Sigmoid colon (tissue), 6 donors: ENCODE measurements at regions not wholly inside any gene's neighbourhood (a gene's known extent, or its start where the extent isn't known, plus 50 kb on each side); places are given as distances from the start of the nearest gene placed in this dataset.

ENCODE experiments used
- DNase-seq: peaks from one replicate; pipeline ENCODE4 v3.0.0-alpha.2; 2019
- H3K27ac ChIP-seq, 4 donors: fragments of 200-600 bp; sonication (generic); one replicate each; pipeline ENCODE4 v1.5.1; 2016 to 2019; ENCODE audit warnings: mild to moderate bottlenecking in 1 of 4
- H3K27me3 ChIP-seq, 3 donors: fragments of 200-600 bp; sonication (generic); one replicate each; pipeline ENCODE4 v1.5.1; 2019; ENCODE audit warnings: mild to moderate bottlenecking in 1 of 3
- H3K36me3 ChIP-seq, 4 donors: fragments of 200-600 bp; sonication (generic); one replicate each; pipeline ENCODE4 v1.5.1; 2016 to 2019
- H3K4me1 ChIP-seq, 4 donors: fragments of 200-600 bp; sonication (generic); one replicate each; pipeline ENCODE4 v1.5.1; 2017 to 2019
- H3K4me3 ChIP-seq, 4 donors: fragments of 200-600 bp; sonication (generic); one replicate each; pipeline ENCODE4 v1.5.1; 2017 to 2019; ENCODE audit warnings: mild to moderate bottlenecking in 2 of 4, moderate library complexity in 1 of 4
- H3K9me3 ChIP-seq, 4 donors: fragments of 200-600 bp in 3 of 4; sonication (generic) in 3 of 4; one replicate each; pipeline versions ENCODE4 v1.5.1 to v1.6.1; 2013 to 2019
- CTCF ChIP-seq, 4 experiments: fragments of 450-650 bp in 3 of 4; fragments of 200-600 bp in 1 of 4; IDR thresholded peaks; one replicate each; pipeline ENCODE4 v1.5.1; 2016 to 2019; ENCODE audit warnings: antibody characterized with exemption in 4 of 4, mild to moderate bottlenecking in 3 of 4, moderate library complexity in 2 of 4
- EP300 ChIP-seq, 4 donors: sonication (generic); formaldehyde crosslinking; IDR thresholded peaks; one replicate each; pipeline ENCODE4 v1.6.1; 2017; ENCODE audit warnings: antibody characterized with exemption in 4 of 4
- POLR2A ChIP-seq, 2 donors: fragments of 450-650 bp; IDR thresholded peaks; one replicate each; pipeline ENCODE4 v1.6.1; 2016; ENCODE audit warnings: antibody characterized with exemption in 2 of 2, mild to moderate bottlenecking in 2 of 2, moderate library complexity in 2 of 2
- POLR2AphosphoS5 ChIP-seq, 4 donors: sonication (generic); formaldehyde crosslinking; IDR thresholded peaks; one replicate each; pipeline ENCODE4 v1.6.1; 2017; ENCODE audit warnings: antibody characterized with exemption in 4 of 4
- WGBS, 2 donors: extraction: QIAGEN DNeasy Blood & Tissue Kit; methylation state at CpG; one replicate each; pipeline ENCODE4 v1.1.7; 2013; 5-methylcytosine and 5-hydroxymethylcytosine counted together
- intact Hi-C: fragments of 100-400 bp; cut with DNase I; formaldehyde crosslinking; loops from one replicate; pipeline ENCODE4 v1.15.1; 2023
- donor health status: healthy with polysubstance abuse.
- donor health status: healthy.

GRCh38 chr12:67772267-67773169 is 124.0 kb downstream of the DYRK2 start:
- Histone ChIP-seq H3K27me3 (no peaks in the 10 kb centered on the region), H3K9me3 (no peaks in the 10 kb centered on the region), H3K27ac (peak overlapping the region; percentile 67 to 77 (median 75)), H3K4me3 (peak overlapping the region in 1 of 4 donors; percentile 14), H3K4me1 (peaks cover 0 to 22% (median 17%) of the 10 kb centered on the region in 4 donors), H3K36me3 (no peaks in the 10 kb centered on the region)
- 53 to 56% methylated on average over 11 of the region's 11 CpGs for WGBS, 2 donors
- DNase-seq: peak; percentile 66
- intact Hi-C loops: no loop called here
- TF ChIP-seq POLR2A (IDR thresholded peaks at IDR 0.05) (no peak), POLR2AphosphoS5 (IDR thresholded peaks at IDR 0.05) (peak in 1 of 4 donors; percentile 15)

GRCh38 chr12:67773896-67774295 is 125.4 kb downstream of the DYRK2 start:
- intact Hi-C loops: no loop called here
- no peak for TF ChIP-seq EP300 (IDR thresholded peaks at IDR 0.05)
- no peak for TF ChIP-seq POLR2AphosphoS5 (IDR thresholded peaks at IDR 0.05)
- no peak for TF ChIP-seq POLR2A (IDR thresholded peaks at IDR 0.05)
- TF ChIP-seq CTCF (IDR thresholded peaks at IDR 0.05): no peak
- peak overlapping the region; percentile 67 to 77 (median 75) for H3K27ac ChIP-seq
- peaks cover 0 to 22% (median 17%) of the 10 kb centered on the region in 4 donors for H3K4me1 ChIP-seq
- H3K36me3 ChIP-seq: no peaks in the 10 kb centered on the region
- H3K9me3 ChIP-seq: no peaks in the 10 kb centered on the region
- H3K4me3 ChIP-seq: no peak overlapping the region
- 77 to 83% methylated on average over 2 of the region's 2 CpGs for whole genome bisulfite sequencing, 2 donors
- no peaks in the 10 kb centered on the region for H3K27me3 ChIP-seq
- DNase-seq: no peak

GRCh38 chr12:67774983-67775587 is 126.5 kb downstream of the DYRK2 start:
- Histone ChIP-seq H3K27me3 (no peaks in the 10 kb centered on the region), H3K9me3 (no peaks in the 10 kb centered on the region), H3K4me3 (no peak overlapping the region), H3K4me1 (peaks cover 0 to 22% (median 17%) of the 10 kb centered on the region in 4 donors), H3K27ac (no peak overlapping the region), H3K36me3 (no peaks in the 10 kb centered on the region)
- intact Hi-C loops: no loop called here
- DNase-seq: no peak
- WGBS, 2 donors: 84 to 89% methylated on average over 4 of the region's 4 CpGs
- no peak for TF ChIP-seq CTCF (IDR thresholded peaks at IDR 0.05)
- TF ChIP-seq POLR2A (IDR thresholded peaks at IDR 0.05): no peak
- TF ChIP-seq EP300 (IDR thresholded peaks at IDR 0.05): no peak
- no peak for TF ChIP-seq POLR2AphosphoS5 (IDR thresholded peaks at IDR 0.05)

- Histone ChIP-seq H3K4me1 (no peaks in the 10 kb centered on the region), H3K27me3 (no peaks in the 10 kb centered on the region), H3K36me3 (no peaks in the 10 kb centered on the region), H3K4me3 (no peak overlapping the region), H3K9me3 (no peaks in the 10 kb centered on the region), H3K27ac (no peak overlapping the region)
- TF ChIP-seq EP300 (IDR thresholded peaks at IDR 0.05) (no peak), POLR2AphosphoS5 (IDR thresholded peaks at IDR 0.05) (no peak), POLR2A (IDR thresholded peaks at IDR 0.05) (no peak), CTCF (IDR thresholded peaks at IDR 0.05) (no peak)
- intact Hi-C loops: no loop called here
- WGBS, 2 donors: 93 to 95% methylated on average over 3 of the region's 3 CpGs
- DNase-seq: no peak
Measured at GRCh38 chr12:67780580-67781084, 132.1 kb downstream of the DYRK2 start.

- H3K27ac ChIP-seq: no peak overlapping the region
- H3K27me3 ChIP-seq: no peaks in the 10 kb centered on the region
- no peak overlapping the region for H3K4me3 ChIP-seq
- TF ChIP-seq POLR2A (IDR thresholded peaks at IDR 0.05) (no peak), CTCF (IDR thresholded peaks at IDR 0.05) (no peak), EP300 (IDR thresholded peaks at IDR 0.05) (no peak), POLR2AphosphoS5 (IDR thresholded peaks at IDR 0.05) (no peak)
- no peaks in the 10 kb centered on the region for H3K9me3 ChIP-seq
- H3K36me3 ChIP-seq: no peaks in the 10 kb centered on the region
- WGBS, 2 donors: 91 to 98% methylated on average over 1 of the region's 1 CpG
- DNase-seq: no peak
- H3K4me1 ChIP-seq: no peaks in the 10 kb centered on the region
- intact Hi-C loops: no loop called here
Measured at GRCh38 chr12:67782573-67782972, 134.0 kb downstream of the DYRK2 start.
